Fibroblast of gingiva (primary cell): ENCODE measurements at regions not wholly inside any gene's neighbourhood (a gene's known extent, or its start where the extent isn't known, plus 50 kb on each side); places are given as distances from the start of the nearest gene placed in this dataset.

Source experiments
- DNase-seq: peaks from one replicate; pipeline ENCODE4 v3.0.0-alpha.2; 2011; ENCODE audit warnings: low read depth

DNA sequence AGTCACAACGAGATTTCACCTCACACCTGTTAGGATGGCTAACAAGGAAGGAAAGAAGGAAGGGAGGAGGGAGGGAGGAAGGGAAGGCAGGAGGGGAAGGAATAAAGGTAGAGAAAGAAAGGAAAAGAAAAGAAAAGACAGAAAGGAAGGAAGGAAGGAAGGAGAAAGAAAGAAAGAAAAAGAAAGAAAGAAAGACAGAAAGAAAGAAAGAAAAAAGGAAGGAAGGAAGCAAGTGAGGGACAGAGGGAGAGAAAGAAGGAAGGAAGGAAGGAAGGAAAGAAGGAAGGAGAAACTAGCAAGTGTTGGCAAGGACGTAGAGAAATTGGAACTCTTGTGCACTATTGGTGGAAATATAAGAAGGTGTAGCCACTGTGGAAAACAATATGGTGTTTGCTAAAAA lies 52.2 kb downstream of the CCDC185 start:
- no peak for DNase-seq

DNA sequence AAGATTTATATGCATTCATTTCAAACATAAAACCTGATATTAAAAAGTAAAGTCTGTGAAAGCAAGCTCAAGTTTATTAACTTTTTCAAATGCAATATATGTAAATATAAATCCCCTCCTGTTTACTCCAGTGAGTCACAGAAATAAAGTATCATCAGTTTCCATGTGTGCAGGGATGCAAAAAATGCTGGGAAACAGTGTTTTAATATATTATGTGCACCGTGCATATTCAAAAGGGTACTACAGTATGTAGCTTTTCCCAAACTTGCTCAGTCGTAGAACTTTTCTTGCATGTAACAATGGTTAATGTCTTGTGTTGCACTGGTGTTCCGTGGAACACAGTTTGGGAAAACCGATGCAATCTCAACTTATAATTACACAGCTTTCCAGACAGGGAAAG lies 60.7 kb downstream of the CCDC185 start:
- DNase-seq: no peak

DNA sequence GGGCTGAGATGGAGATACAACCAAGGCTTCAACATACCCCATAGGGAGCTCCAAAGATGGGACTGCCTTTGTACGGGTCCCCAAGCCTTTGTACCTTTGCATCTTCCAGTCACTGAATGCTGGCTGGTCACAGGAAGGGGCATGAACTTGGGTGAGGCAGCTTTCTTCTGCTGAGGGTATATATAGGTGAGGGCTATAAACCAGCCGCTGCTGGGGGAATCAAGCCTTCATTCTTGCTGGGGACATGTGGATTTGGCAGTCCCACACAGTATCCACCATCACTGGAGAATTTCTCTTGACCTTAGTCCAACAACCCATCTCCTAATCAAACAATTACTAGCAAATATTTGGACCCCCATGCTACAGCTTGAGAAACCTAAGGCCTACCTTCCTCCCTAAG lies 61.7 kb downstream of the CCDC185 start:
- no peak for DNase-seq

DNA sequence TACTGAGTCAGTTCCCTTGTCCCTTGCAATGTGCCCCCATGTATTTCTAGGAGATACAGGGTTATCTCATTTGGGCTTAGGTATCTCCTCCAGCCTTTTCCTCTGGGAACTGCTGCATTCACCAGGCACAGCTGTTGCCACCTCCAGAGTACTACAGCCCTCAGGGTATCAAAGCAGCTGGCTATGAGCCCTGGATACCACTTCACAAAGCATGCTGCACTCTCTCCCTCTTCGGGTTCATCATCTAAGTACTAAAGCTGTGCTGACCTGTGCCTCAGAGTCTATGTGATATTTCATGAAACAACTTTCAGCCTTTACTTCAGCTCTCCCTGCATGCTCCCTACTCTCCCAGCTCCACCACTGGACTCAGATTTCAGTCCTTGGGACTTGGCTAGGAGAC lies 62.3 kb downstream of the CCDC185 start:
- no peak for DNase-seq

DNA sequence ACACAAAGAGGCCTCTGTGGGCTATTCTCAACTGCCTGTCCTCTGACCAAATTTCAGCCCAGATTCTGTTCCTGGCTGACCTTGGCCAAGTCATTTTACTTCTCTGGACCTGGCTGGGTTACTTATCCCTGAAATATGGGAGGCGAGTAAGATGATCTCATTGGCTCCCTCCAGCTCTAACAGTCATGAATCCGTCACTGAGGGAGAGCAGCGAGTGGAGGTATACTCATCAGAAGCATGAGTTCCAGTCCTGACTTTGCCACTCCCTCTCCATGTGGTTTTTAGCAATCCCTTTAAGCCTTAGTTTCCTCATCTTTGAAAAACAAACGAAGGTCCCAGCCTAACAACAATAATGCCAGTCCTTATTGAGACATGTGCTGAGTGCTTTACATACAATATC lies 63.5 kb downstream of the CCDC185 start:
- no peak for DNase-seq

DNA sequence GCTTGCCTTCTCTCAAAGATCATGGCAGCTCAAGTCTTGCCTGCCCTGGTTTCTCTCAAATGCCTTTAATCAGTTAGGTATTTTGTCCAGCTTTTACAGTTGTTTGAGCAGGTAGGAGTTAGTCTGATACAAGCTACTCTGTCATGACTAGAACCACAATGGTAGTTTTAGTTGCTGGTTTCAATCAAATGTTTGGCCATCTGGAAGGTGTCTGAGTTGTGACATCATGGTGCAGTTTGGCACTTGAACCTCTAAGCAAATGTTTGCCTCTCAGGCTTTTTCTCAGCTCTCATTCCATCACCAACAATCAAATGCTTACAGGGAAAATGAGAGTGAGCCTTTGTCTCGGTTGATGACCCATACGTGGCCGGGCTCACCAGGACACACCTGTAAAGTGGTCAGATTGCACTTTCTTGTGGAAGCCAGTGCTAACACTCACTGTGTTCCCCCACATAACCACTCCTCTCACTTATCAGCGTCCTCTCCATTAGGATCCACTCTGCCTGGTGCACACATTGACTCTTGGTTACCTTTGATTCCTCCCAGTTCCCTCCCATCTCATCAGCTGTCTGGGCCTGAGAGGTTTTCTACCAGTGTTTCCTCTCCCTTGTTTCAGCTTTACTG lies 67.5 kb downstream of the CCDC185 start:
- DNase-seq: no peak

DNA sequence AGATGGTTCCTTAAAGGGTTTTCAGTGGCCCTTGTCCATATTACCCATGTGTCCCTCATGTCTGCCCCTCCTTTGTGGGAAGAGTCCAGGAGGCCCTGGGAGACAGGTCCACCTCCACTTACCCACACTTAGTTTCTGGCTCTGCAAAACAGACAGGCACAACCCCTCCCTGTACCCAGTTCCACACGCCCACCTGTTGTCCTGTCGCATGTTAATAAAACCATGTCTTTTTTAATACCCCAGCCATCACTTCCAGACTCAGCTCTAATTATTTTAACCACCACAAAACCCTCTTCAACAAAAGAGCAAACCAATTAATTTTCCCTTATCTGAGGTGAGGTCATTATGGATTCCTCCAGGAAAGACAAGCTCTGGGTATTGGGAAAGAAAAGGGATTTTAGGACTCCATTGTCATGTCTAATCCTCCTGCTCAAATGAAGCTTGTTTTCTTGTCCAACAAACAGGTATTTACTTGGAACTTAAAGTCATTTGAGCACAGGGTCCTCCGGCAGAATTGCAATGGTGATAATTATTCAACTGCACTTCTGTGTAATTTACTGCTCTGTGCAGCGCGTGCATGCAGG lies 68.9 kb downstream of the CCDC185 start:
- no peak for DNase-seq

DNA sequence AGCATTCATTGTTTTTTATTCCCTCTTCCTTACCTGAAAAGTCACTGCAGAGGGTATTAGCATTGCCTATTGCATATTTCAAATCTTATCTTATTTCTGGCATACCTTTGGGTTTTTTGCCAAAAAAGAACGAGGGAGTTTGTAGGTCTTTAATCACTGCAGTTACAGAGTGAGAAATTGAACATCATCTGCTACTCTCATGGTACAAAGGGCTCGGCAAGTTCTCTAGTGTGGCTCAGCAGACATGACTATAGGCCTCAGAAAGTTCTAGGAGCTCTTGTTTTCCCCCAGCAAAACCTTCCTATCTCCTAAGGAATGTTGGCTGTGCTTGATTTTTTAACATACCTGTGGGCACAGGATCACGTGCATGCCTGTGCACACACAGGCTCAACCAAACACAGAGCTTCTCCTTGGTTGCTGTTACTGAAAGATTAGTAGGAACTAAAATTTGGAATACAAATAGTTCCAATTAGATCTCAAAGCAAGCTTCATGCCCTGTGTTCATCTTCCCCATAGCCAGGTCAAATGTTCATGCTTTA lies 69.7 kb downstream of the CCDC185 start:
- DNase-seq: no peak

DNA sequence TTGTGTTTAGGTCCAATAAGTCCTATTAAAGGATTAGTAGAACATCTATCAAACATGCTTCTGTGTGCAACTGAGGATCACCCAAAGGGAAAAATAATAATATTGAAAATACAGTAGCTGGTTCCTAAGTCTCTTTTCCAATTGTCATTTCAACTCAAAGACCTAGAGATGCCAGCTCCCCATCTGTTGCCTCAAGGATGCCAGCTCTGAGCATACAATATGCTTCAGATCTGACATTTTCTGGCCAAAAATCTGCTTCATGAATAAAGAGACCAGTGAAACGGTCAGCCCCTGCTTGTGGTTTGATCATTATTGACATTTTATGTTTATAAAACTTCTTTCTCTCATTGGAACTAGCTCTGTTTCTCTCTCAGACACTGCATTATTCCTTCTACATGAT lies 72.9 kb downstream of the CCDC185 start:
- DNase-seq: no peak

DNA sequence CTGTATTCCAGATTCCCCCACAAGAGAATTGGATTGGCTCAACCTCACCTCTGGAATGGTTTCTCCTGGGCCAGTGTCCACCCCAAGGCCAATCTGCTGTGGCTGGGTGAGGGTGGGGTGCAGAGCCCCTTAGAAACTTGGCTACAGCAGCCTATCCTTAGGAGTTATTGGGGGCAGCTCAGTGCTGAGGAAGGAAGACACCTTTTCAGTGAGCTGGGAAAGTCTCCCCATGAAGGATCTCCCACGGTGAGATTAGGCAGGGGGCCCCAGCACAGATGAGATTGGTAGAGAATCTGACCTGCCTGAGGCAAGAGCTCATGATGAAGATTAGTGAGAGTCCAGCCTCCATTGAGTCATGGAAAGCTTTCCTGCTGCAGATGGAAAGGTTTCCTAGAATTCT lies 78.4 kb downstream of the CCDC185 start:
- no peak for DNase-seq

DNA sequence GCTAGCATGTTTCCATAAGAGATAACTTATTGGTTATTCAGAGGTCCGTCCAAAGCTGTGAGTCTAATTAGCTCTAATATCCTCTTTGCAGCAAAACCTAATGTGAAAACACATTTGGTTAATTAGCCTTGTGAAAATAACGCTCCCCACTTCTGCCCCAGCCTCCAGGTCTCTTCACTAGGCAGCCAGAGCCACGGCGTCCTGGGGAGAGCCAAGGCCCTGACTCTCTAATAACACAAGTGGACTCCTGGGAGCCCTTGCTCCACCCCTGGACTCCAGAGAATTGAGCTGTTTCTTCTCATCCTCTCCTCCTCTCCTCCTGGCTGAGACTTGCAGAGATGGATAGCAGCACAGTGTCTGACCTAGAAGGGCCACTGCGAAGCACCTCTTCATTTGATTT lies 78.8 kb downstream of the CCDC185 start:
- no peak for DNase-seq

DNA sequence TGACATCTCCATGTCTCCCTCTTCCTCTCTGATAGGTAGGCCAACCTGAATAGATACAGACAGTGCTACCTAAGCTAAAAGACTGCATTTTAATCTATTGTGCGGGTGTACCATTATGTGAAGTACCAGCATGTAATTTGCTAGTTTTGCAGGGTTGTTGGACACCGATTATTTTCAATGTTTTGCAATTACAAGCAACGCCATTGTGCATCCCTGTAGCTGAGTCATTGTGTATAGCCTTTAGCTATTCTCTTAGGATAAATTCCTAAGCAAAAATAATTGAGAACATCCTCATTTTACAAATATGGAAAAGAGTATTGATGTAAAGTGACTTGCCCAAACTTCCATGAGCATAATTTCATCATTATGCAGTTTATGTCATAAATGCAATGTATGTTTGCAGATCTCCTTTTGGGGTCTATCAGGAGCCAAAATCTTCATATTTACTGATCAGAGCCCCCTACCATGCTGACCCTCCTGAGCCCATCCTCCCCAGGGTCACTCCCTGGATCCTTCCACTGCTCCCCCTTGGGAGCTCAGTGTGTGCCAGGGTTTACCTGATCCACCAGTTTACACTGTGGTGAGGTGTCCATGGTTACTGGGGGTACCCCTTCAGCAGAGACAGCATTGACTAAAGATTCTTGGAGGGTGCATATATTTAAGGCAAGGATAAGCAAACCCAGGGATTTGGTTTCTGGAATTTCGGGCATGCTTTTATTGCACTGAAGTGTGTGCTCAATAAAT lies 80.6 kb downstream of the CCDC185 start:
- DNase-seq: peak; percentile 4

DNA sequence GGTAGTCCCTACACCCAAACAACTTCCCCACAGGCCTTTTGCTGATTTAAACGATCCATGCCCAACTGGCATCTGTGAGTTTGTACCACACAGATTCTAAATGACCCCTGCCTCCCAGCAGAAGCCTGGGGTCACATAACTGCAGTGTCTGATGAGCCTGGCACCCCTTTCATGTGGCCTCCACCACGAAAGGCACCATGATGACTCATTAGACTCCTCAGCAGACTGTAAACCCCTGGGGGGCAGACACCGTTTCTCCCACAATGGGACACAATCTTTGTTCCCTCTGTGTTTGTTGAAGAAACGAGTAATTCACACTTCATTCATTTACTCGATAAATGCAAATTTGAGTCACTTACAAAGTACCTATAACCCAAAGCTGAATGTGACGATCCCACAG lies 81.6 kb downstream of the CCDC185 start:
- no peak for DNase-seq

DNA sequence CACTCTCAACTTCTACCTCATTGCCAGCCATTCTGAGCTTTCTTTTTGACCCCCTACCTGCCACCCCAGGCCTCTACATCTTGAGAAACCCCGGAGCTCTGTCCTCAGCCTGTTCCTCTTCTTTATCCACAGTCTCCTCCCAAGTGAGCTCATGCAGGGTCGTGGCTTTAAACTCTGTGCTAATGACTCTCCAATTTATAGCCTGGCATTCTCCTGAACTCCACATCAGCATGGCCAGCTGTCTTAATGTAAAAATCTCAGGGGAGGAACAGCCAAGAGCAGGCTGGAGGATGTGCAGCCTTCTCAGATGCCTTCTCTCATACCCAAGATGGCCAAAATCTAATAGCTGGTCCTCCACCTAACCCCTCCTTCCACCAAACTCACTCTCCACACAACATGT lies 84.2 kb downstream of the CCDC185 start:
- no peak for DNase-seq

DNA sequence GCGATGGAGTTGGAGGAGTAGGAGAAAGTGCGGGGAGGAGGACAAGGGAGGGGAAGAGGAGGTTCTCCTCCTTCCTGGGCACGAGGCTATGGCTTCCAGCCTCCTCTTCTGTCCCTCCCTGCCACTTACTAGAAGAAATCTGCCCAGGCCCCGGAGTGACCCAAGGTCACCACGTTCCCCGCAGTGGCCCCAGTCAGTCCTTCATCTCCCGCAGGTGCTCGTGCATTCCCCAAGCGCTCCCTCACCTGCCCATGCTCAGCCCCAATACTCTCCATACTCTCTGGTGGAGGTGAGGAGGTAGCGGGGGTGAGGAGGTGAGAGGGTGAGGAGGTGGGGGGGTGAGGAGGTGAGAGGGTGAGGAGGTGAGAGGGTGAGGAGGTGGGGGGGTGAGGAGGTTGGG lies 85.4 kb downstream of the CCDC185 start:
- DNase-seq: no peak

DNA sequence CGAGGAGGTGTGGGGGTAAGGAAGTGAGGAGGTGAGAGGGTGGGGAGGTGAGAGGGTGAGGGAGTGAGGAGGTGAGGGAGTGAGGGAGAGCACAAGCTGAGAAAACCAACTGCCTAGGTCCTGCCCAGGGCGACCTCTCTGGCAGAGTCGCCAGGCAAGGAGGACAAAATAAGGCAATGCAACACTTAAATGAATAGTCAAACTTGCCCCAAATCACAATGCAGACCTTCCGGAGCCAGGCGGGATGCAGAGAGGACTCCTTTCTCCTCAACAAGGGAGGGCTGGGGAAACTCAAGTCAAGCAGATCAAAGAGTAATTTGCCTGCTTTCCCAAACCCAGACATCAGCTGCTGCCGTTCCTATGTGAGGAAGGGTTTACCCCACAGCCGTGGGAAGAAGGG lies 86.0 kb downstream of the CCDC185 start:
- DNase-seq: no peak

DNA sequence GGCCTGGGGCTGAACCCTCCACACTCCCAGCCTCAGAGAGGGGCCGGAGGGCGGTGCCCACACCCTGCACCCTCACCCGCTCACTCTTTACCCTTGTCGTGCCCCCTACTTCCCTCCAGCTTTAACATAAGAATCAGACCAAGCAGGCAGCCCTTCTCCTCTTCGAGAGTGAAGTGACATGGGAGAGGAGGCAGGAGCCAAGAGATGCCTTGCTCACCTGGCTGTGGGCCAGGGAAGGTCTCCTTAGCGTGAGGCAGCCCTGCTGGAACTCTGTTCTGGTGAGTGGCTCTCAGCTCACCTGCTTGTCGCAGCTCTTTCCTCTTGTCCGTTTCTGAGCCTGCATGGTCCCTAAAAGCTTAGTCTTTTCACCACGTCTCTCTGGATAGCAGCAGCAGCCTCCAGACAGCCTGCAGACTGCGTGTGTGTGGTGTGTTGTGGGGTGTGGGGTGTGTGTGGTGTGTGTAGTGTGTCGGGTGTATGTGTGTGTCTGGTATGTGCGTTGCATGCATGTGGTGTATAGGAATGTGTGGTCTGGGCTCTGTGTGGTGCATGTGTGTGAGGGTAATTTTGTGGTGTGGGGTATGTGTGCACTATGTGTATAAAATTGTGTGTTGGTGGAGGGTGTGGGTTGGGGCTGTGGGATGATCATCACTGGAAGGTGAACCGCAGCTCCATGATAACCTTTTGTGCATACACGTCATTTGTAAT lies 86.7 kb downstream of the CCDC185 start:
- DNase-seq: no peak

DNA sequence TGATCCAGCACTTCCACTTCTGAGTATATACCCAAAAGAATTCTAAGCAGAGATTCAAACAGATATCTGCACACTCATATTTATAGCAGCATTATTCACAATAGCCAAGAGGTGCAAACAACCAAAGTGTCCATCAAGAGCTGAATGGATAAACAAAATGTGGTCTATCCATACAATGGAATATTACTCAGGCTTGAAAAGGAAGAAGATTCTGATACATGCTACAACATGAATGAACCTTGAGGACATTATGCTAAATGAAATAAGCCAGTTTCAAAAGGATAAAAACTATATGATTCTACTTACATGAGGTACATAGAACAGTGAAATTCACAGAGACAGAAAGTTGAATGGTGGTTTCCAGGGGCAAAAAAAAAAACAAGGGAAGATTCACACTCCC lies 88.9 kb downstream of the CCDC185 start:
- DNase-seq: no peak

DNA sequence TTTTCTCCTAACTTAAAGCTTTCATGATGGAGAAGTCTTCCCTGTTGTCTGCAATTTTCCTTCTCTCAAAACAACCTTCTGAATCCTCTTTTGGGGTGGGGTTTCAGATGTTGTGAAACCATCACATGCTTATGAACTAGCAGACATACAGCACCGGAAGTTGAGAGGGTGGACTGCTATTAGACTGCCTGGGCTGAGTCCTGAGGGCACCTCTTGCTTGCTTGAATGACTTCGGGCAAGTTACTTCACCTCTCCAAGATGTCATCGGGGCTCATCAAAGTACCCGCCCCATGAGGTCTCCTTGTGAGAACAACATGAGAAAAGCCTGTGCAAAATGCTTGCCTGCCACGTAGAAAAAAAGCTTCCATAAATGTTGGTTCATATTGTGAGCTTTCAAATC lies 89.6 kb downstream of the CCDC185 start:
- no peak for DNase-seq

DNA sequence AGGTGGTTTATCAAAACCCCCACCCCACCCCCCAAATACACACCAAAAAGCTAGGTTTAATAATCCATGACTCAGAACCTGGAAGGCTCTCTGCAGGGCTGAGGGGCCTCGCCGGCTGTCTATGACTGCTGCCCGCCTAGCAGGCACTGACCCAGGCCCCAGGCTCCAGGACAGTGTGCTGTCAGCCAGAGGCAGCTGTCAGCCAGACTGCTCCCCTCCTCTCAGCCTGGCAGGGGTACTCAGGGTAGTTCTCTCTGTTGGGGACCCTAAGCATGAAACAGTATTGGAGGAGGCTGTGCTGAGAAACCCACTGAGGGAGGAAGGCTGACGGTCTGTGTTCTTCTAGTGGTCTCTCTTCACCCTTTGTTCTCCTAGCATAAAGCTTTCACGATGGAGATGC lies 90.3 kb downstream of the CCDC185 start:
- no peak for DNase-seq

DNA sequence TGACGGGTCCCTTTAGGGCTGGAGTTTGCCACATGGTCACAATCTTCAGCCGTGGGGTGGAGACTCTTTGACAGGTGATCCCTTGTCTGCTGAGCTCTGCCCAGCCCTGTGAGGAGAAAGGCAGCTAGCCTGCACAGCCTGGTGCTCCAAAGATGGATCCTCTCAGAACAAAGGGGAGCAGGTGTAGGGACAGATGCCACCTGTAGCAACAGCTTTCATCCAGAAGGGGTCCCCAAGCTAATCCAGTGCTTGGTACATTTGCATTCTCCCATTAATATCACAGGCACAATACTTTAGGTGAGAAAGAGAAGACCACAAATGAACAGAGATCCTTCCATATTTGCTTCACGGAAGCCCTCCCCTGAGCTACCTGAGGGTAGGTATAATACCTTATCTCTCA lies 93.2 kb downstream of the CCDC185 start:
- no peak for DNase-seq

DNA sequence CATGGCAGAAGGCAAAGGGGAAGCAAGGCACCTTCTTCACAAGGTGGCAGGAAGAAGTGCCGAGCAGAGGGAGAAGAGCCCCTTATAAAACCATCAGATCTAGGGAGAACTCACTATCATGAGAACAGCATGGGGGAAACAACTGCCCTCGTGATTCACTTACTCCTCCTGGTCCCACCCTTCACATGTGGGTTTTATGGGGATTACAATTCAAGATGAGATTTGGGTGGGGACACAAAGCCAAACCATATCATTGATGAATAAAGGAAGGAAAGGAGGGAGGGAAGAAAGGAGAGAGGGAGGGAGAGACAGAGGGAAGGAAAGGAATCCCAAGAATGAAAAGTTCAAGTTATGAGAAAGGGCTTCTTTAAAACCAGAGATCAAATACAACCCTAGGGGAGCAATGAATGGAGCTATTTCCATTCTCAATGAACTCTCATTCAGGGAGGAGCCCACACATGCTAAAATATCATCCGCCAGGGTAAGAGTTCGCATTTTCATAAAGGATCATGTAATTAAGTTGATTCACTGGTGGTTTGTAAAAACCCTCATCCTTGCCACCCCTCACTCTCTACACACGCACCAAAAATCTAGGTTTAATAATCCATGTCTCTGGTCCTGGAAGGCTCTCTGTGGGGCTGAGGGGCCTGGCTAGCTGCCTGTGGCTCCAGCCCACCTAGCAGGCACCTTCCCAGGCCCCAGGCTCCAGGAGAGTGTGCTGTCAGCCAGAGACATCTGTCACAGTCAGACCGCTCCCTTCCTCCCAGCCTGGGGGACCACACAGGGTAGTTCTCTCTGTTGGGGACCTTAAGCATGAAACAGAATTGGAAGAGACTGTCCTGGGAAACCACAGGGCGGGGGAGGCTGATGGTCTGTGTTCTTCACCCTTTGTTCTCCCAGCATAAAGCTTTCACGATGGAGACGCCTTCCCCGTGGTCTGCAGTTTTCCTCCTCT lies 94.0 kb downstream of the CCDC185 start:
- DNase-seq: no peak
